ENCODE measurements at regions not wholly inside any gene's neighbourhood (a gene's known extent, or its start where the extent isn't known, plus 50 kb on each side); places are given as distances from the start of the nearest gene placed in this dataset.

GRCh38 chr9:21557428-21557768 lies 75.3 kb upstream of the IFNE start:
- no peaks in the 10 kb centered on the region for H3K9me3 ChIP-seq (ENCODE audit: low read length)
- H3K4me1 ChIP-seq (ENCODE audit: insufficient read depth, low read length), result no peaks in the 10 kb centered on the region
- H3K9ac ChIP-seq (ENCODE audit: insufficient read depth, low read depth, low read length), result no peak overlapping the region
- DNase-seq (ENCODE audit: low spot score) (no peak), FAIRE-seq (no peak), ATAC-seq (no peak)
- TF ChIP-seq ZFP36L2 (CRISPR knock-in tag; IDR thresholded peaks at IDR 0.05), result no peak
- TF ChIP-seq ZSCAN30 (CRISPR knock-in tag; IDR thresholded peaks at IDR 0.05), result no peak
- H3K4me2 ChIP-seq (ENCODE audit: low read depth, low read length), result no peak overlapping the region
- no peak overlapping the region for H2AFZ ChIP-seq (ENCODE audit: low read length)
- 4% methylated on average over 1 of the region's 1 CpG for WGBS (ENCODE audit: low lambda C conversion rate)
- H3K27me3 ChIP-seq (ENCODE audit: control insufficient read depth in 1 of 2, insufficient read depth in 2 of 2, low read length in 2 of 2), result 0 out of 5 replicates have a peak, but pooled peaks cover 0 to 3% of the 10 kb centered on the region in 2 experiments
- no TSS peak for BruUV-seq (replicated peaks)
- no peak overlapping the region for H3K4me3 ChIP-seq (replicated peaks in 1 of 3; ENCODE audit: insufficient read depth in 1 of 3, low read depth in 2 of 3, low read length in 3 of 3)
- H3K27ac ChIP-seq (ENCODE audit: extremely low read length, insufficient read depth, low read length), result no peak overlapping the region
- POLR2A ChIA-PET, result no interaction called here
- in situ Hi-C loops (cut with HindIII; ENCODE audit: extremely low pct_ligation_motif_present, low pct_unique_long_range_greater_than_20kb) (no loop called here), intact Hi-C loops (cut with micrococcal nuclease; ENCODE audit: unreplicated experiment) (no loop called here)
- H4K20me1 ChIP-seq (ENCODE audit: insufficient read depth, low read length), result no peaks in the 10 kb centered on the region
- H3K36me3 ChIP-seq (replicated peaks in 1 of 2; ENCODE audit: control insufficient read depth in 1 of 2, insufficient read depth in 2 of 2, low read length in 2 of 2), result no peaks in the 10 kb centered on the region
- CTCF ChIA-PET (ENCODE audit: low intra/inter-chr PET ratio, low total read pairs), result no interaction called here
- no peaks in the 10 kb centered on the region for H3K79me2 ChIP-seq (ENCODE audit: insufficient read depth, low read length)

GRCh38 chr9:21558079-21558478 lies 76.0 kb upstream of the IFNE start:
- CTCF ChIA-PET (ENCODE audit: low intra/inter-chr PET ratio, low total read pairs), result no interaction called here
- BruUV-seq (replicated peaks), result no TSS peak
- intact Hi-C loops (cut with micrococcal nuclease; ENCODE audit: unreplicated experiment), result no loop called here
- DNase-seq (ENCODE audit: low spot score), result no peak
- Histone ChIP-seq H3K4me3 (replicated peaks in 1 of 3; ENCODE audit: insufficient read depth in 1 of 3, low read depth in 2 of 3, low read length in 3 of 3) (no peak overlapping the region), H3K27ac (ENCODE audit: extremely low read length, insufficient read depth, low read length) (no peak overlapping the region), H3K4me2 (ENCODE audit: low read depth, low read length) (no peak overlapping the region), H3K79me2 (ENCODE audit: insufficient read depth, low read length) (no peaks in the 10 kb centered on the region), H2AFZ (ENCODE audit: low read length) (no peak overlapping the region), H3K9me3 (ENCODE audit: low read length) (no peaks in the 10 kb centered on the region), H3K36me3 (replicated peaks in 1 of 2; ENCODE audit: control insufficient read depth in 1 of 2, insufficient read depth in 2 of 2, low read length in 2 of 2) (no peaks in the 10 kb centered on the region), H3K27me3 (ENCODE audit: control insufficient read depth in 1 of 2, insufficient read depth in 2 of 2, low read length in 2 of 2) (0 out of 5 replicates have a peak, but pooled peaks cover 0 to 3% of the 10 kb centered on the region in 2 experiments), H3K4me1 (ENCODE audit: insufficient read depth, low read length) (no peaks in the 10 kb centered on the region), H3K9ac (ENCODE audit: insufficient read depth, low read depth, low read length) (no peak overlapping the region), H4K20me1 (ENCODE audit: insufficient read depth, low read length) (no peaks in the 10 kb centered on the region)
- POLR2A ChIA-PET, result no interaction called here
- in situ Hi-C loops (cut with HindIII; ENCODE audit: extremely low pct_ligation_motif_present, low pct_unique_long_range_greater_than_20kb), result no loop called here
- WGBS (ENCODE audit: low lambda C conversion rate), result 3% methylated on average over 1 of the region's 1 CpG
- FAIRE-seq, result no peak
- ATAC-seq, result no peak
- TF ChIP-seq ESRRA (CRISPR knock-in tag; IDR thresholded peaks at IDR 0.05; ENCODE audit: low read depth) (no peak), HINFP (CRISPR knock-in tag; IDR thresholded peaks at IDR 0.05; ENCODE audit: low read depth) (no peak), TRIM24 (CRISPR knock-in tag; IDR thresholded peaks at IDR 0.05) (no peak), CTCF (CRISPR knock-in tag; IDR thresholded peaks at IDR 0.05) (no peak), GATA4 (IDR thresholded peaks at IDR 0.05; ENCODE audit: borderline replicate concordance, low read depth) (no peak), STAT6 (CRISPR knock-in tag; IDR thresholded peaks at IDR 0.05; ENCODE audit: borderline replicate concordance) (no peak), ZNF512 (CRISPR knock-in tag; IDR thresholded peaks at IDR 0.05) (no peak), ZNF501 (CRISPR knock-in tag; IDR thresholded peaks at IDR 0.05) (no peak)

Measured in HepG2 (cell line).